ENCODE measurements at regions not wholly inside any gene's neighbourhood (a gene's known extent, or its start where the extent isn't known, plus 50 kb on each side); places are given as distances from the start of the nearest gene placed in this dataset.
A peak's percentile ranks its signal among the peaks of the same experiment; 100 is the strongest.
"Not testable (repeated sequence)": the region's sequence is repeated elsewhere in the genome, so short reads cannot be mapped to it uniquely, and the experiment has no call there.

- H3K9me3 ChIP-seq (ENCODE audit: insufficient read depth, low read depth); DNase-seq; H3K27me3 ChIP-seq (ENCODE audit: insufficient read depth, low read depth); H3K4me3 ChIP-seq; H3K27ac ChIP-seq; H4K20me1 ChIP-seq (ENCODE audit: insufficient read depth); CTCF ChIA-PET; H3K9me2 ChIP-seq (ENCODE audit: insufficient read depth); H3K4me2 ChIP-seq; BruUV-seq (replicated peaks); H3F3A ChIP-seq (ENCODE audit: insufficient read depth, low read depth); POLR2A ChIA-PET (ENCODE audit: unreplicated experiment); intact Hi-C loops (cut with micrococcal nuclease; ENCODE audit: unreplicated experiment); H2AFZ ChIP-seq; H3K36me3 ChIP-seq (ENCODE audit: low read depth); H3K4me1 ChIP-seq (replicated peaks; ENCODE audit: insufficient read depth); H3K79me2 ChIP-seq (ENCODE audit: low read depth): not testable (repeated sequence)
- peak; percentile 33 for TF ChIP-seq CTCF (conservative IDR thresholded peaks at IDR 0.05)
Observed at GRCh38 chr9:42550789-42551357, 367.4 kb downstream of the SPATA31A6 start.

GRCh38 chr9:42568530-42568929 is 385.1 kb downstream of the SPATA31A6 start:
- H3K4me2 ChIP-seq; H3K27ac ChIP-seq; BruUV-seq (replicated peaks); H4K20me1 ChIP-seq (ENCODE audit: insufficient read depth); H3K9me3 ChIP-seq (ENCODE audit: insufficient read depth, low read depth); H3K36me3 ChIP-seq (ENCODE audit: low read depth); H3K9me2 ChIP-seq (ENCODE audit: insufficient read depth); H3K79me2 ChIP-seq (ENCODE audit: low read depth); H3K27me3 ChIP-seq (ENCODE audit: insufficient read depth, low read depth); DNase-seq; H3F3A ChIP-seq (ENCODE audit: insufficient read depth, low read depth); intact Hi-C loops (cut with micrococcal nuclease; ENCODE audit: unreplicated experiment); POLR2A ChIA-PET (ENCODE audit: unreplicated experiment); CTCF ChIA-PET; H3K4me3 ChIP-seq; H3K4me1 ChIP-seq (replicated peaks; ENCODE audit: insufficient read depth); H2AFZ ChIP-seq: not testable (repeated sequence)

- H3K4me2 ChIP-seq; CTCF ChIA-PET; H3K79me2 ChIP-seq (ENCODE audit: low read depth); intact Hi-C loops (cut with micrococcal nuclease; ENCODE audit: unreplicated experiment); H3K4me3 ChIP-seq; BruUV-seq (replicated peaks); H3K9me2 ChIP-seq (ENCODE audit: insufficient read depth); H3K27me3 ChIP-seq (ENCODE audit: insufficient read depth, low read depth); H4K20me1 ChIP-seq (ENCODE audit: insufficient read depth); H3K9me3 ChIP-seq (ENCODE audit: insufficient read depth, low read depth); H2AFZ ChIP-seq; H3K4me1 ChIP-seq (replicated peaks; ENCODE audit: insufficient read depth); H3F3A ChIP-seq (ENCODE audit: insufficient read depth, low read depth); H3K27ac ChIP-seq; H3K36me3 ChIP-seq (ENCODE audit: low read depth); POLR2A ChIA-PET (ENCODE audit: unreplicated experiment): not testable (repeated sequence)
- peak in 1 of 2 experiments; percentile 0 for DNase-seq
Observed at GRCh38 chr9:42568942-42569556, 385.6 kb downstream of the SPATA31A6 start.

GRCh38 chr9:42577851-42578250 is 394.4 kb downstream of the SPATA31A6 start:
- H3F3A ChIP-seq (ENCODE audit: insufficient read depth, low read depth); intact Hi-C loops (cut with micrococcal nuclease; ENCODE audit: unreplicated experiment); H3K4me3 ChIP-seq; POLR2A ChIA-PET (ENCODE audit: unreplicated experiment); H4K20me1 ChIP-seq (ENCODE audit: insufficient read depth); DNase-seq; H3K4me2 ChIP-seq; H3K9me3 ChIP-seq (ENCODE audit: insufficient read depth, low read depth); H3K27ac ChIP-seq; H2AFZ ChIP-seq; CTCF ChIA-PET; H3K79me2 ChIP-seq (ENCODE audit: low read depth); H3K27me3 ChIP-seq (ENCODE audit: insufficient read depth, low read depth); H3K36me3 ChIP-seq (ENCODE audit: low read depth); H3K4me1 ChIP-seq (replicated peaks; ENCODE audit: insufficient read depth); BruUV-seq (replicated peaks); H3K9me2 ChIP-seq (ENCODE audit: insufficient read depth): not testable (repeated sequence)

All from PC-9 (cell line).